ENCODE measurements at regions not wholly inside any gene's neighbourhood (a gene's known extent, or its start where the extent isn't known, plus 50 kb on each side); places are given as distances from the start of the nearest gene placed in this dataset.

DNA sequence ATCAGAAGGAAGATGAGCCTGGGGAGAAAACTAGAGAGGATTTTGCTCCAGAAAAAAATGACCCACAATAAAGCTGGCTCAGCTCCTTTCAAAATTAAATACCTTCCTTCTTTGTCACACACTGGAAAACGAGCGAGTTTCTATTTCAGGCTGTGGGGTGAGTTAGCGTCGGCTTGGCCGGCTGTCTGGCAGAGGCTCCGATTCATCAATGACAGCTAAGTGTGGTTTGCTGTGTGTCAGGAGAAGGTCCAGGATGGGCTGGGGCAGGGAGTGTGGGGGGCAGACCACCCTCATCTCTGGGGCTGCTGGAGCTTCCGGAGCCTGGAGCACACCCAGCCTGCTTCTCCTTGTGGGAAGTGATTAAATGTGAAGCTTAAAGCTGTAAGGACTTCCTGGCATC is 120.2 kb downstream of the ETS2 start:
- H3K36me3 ChIP-seq (ENCODE audit: control insufficient read depth in 2 of 2, extremely low read depth in 1 of 2, insufficient read depth in 2 of 2, low read length in 2 of 2) = no peaks in the 10 kb centered on the region

More for the DNA sequence above, 120.2 kb downstream of the ETS2 start:
- Histone ChIP-seq H3K4me2 (ENCODE audit: insufficient read depth, low read length) (peak overlapping the region; percentile 69), H3K9me3 (replicated peaks; ENCODE audit: control insufficient read depth, insufficient read depth, low read length) (no peaks in the 10 kb centered on the region), H4K20me1 (replicated peaks; ENCODE audit: control insufficient read depth, extremely low read depth, insufficient read depth, low read length) (no peaks in the 10 kb centered on the region), H3K27me3 (ENCODE audit: control insufficient read depth in 2 of 2, insufficient read depth in 2 of 2, low read length in 2 of 2) (peaks cover 0 to 3% of the 10 kb centered on the region in 2 experiments), H2AFZ (ENCODE audit: low read depth, low read length) (peak overlapping the region; percentile 85), H3K4me1 (ENCODE audit: control insufficient read depth, extremely low read depth, insufficient read depth, low read length) (no peaks in the 10 kb centered on the region), H3K79me2 (ENCODE audit: control insufficient read depth, insufficient read depth, low read length) (no peaks in the 10 kb centered on the region), H3K27ac (ENCODE audit: insufficient read depth, low read depth, low read length) (no peak overlapping the region), H3K4me3 (replicated peaks in 1 of 3; ENCODE audit: insufficient read depth in 1 of 3, low read depth in 1 of 3, low read length in 3 of 3) (peak overlapping the region in 1 of 3 experiments; percentile 1), H3K9me1 (replicated peaks; ENCODE audit: control insufficient read depth, extremely low read depth, insufficient read depth, low read length) (no peaks in the 10 kb centered on the region), H3K9ac (replicated peaks; ENCODE audit: extremely low read depth, insufficient read depth, low read length) (peak overlapping the region; percentile 29)
- no TSS peak for BruUV-seq (replicated peaks)
- peak; percentile 33 for DNase-seq (ENCODE audit: low read depth, low spot score)
- TF ChIP-seq EZH2 (IDR thresholded peaks at IDR 0.05; ENCODE audit: borderline replicate concordance, low read depth, low read length, severe bottlenecking) = no peak
- TF ChIP-seq POLR2AphosphoS5 (IDR thresholded peaks at IDR 0.05; ENCODE audit: insufficient read depth, low read depth, low read length) = no peak
- no peak for TF ChIP-seq JUN (IDR thresholded peaks at IDR 0.05; ENCODE audit: borderline replicate concordance, insufficient read depth, insufficient read length, low read depth)
- TF ChIP-seq POLR2A (IDR thresholded peaks at IDR 0.05; ENCODE audit: low read depth, low read length) = no peak
- TF ChIP-seq FOS (IDR thresholded peaks at IDR 0.05; ENCODE audit: borderline replicate concordance, insufficient read depth, low read length) = no peak
- TF ChIP-seq, protein P1, sequence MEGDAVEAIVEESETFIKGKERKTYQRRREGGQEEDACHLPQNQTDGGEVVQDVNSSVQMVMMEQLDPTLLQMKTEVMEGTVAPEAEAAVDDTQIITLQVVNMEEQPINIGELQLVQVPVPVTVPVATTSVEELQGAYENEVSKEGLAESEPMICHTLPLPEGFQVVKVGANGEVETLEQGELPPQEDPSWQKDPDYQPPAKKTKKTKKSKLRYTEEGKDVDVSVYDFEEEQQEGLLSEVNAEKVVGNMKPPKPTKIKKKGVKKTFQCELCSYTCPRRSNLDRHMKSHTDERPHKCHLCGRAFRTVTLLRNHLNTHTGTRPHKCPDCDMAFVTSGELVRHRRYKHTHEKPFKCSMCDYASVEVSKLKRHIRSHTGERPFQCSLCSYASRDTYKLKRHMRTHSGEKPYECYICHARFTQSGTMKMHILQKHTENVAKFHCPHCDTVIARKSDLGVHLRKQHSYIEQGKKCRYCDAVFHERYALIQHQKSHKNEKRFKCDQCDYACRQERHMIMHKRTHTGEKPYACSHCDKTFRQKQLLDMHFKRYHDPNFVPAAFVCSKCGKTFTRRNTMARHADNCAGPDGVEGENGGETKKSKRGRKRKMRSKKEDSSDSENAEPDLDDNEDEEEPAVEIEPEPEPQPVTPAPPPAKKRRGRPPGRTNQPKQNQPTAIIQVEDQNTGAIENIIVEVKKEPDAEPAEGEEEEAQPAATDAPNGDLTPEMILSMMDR (IDR thresholded peaks at IDR 0.05; ENCODE audit: extremely low read depth in 1 of 2, insufficient read depth in 1 of 2, low read depth in 1 of 2, low read length in 2 of 2) = no peak
- no peak for TF ChIP-seq MYC (IDR thresholded peaks at IDR 0.05; ENCODE audit: low read depth, low read length)
- TF ChIP-seq GATA2 (IDR thresholded peaks at IDR 0.05; ENCODE audit: insufficient read depth, insufficient read length, low read depth, low read length) = no peak
- TF ChIP-seq MAX (IDR thresholded peaks at IDR 0.05; ENCODE audit: insufficient read depth, insufficient read length) = no peak
- dilution Hi-C loops (cut with MboI; ENCODE audit: extremely low pct_ligation_motif_present, low sequenced_read_pairs) = no loop called here
- ChIA-PET CTCF (interaction anchor here (0.8 to 1.5 kb wide), 5 partner anchors 11 to 799 kb away, joined by 3 to 7 read pairs (median 3); no protein-coding TSS in a partner anchor), POLR2A (no interaction called here)
- intact Hi-C loops (cut with micrococcal nuclease) = no loop called here
- peak; percentile 12 for FAIRE-seq

Data from endothelial cell of umbilical vein (primary cell).